CD4-positive, alpha-beta memory T cell (primary cell): ENCODE measurements at regions not wholly inside any gene's neighbourhood (a gene's known extent, or its start where the extent isn't known, plus 50 kb on each side); places are given as distances from the start of the nearest gene placed in this dataset.
A peak's percentile ranks its signal among the peaks of the same experiment; 100 is the strongest.

Experiments used
- CTCF ChIA-PET: fragments of 350-600 bp; sonication (Branson Sonifier 250); formaldehyde crosslinking; loops from one replicate; lab custom pipeline; 2021; ENCODE audit warnings: inconsistent platforms; ENCODE audit not compliant: partially characterized antibody; lab: Charles Lee
- POLR2A ChIA-PET: fragments of 350-600 bp; sonication (Branson Sonifier 250); formaldehyde crosslinking; loops from one replicate; lab custom pipeline; 2021; ENCODE audit not compliant: partially characterized antibody; lab: Charles Lee
- DNase-seq, 5 donors: peaks; one replicate each; pipeline versions ENCODE4 v3.0.0 to v3.0.0-alpha.2; 2020 to 2022; ENCODE audit warnings: mixed read lengths in 1 of 5
- H3K27ac ChIP-seq: one replicate; pipeline ENCODE4 v1.7.0; 2013; ENCODE audit warnings: low read depth, low read length
- H3K27me3 ChIP-seq: 2 replicates; pipeline ENCODE4 v1.7.0; 2013; ENCODE audit warnings: mild to moderate bottlenecking, low read length, moderate library complexity; ENCODE audit not compliant: insufficient read depth
- H3K36me3 ChIP-seq: 2 replicates; pipeline ENCODE4 v1.7.0; 2013; ENCODE audit warnings: mild to moderate bottlenecking, low read length, moderate library complexity; ENCODE audit not compliant: insufficient read depth
- H3K4me1 ChIP-seq: 2 replicates; pipeline ENCODE4 v1.7.0; 2013; ENCODE audit warnings: mild to moderate bottlenecking, low read length, moderate library complexity; ENCODE audit not compliant: insufficient read depth
- H3K4me3 ChIP-seq, 2 donors: one replicate each; pipeline ENCODE4 v1.7.0; 2013; ENCODE audit warnings: low read length in 2 of 2, mild to moderate bottlenecking in 1 of 2
- H3K9me3 ChIP-seq, 2 donors: one replicate each; pipeline ENCODE4 v1.7.0; 2013; ENCODE audit warnings: low read length in 2 of 2, control low read depth in 1 of 2; ENCODE audit not compliant: control insufficient read depth in 1 of 2
- H3K27ac Mint-ChIP-seq, 7 donors: one replicate each; pipeline ENCODE4 v1.8.0; 2020 to 2021; ENCODE audit warnings: mixed read lengths in 7 of 7, mild to moderate bottlenecking in 6 of 7, inconsistent platforms in 3 of 7, moderate library complexity in 3 of 7
- H3K27me3 Mint-ChIP-seq, 2 donors: one replicate each; pipeline ENCODE4 v1.8.0; 2020 to 2021; ENCODE audit warnings: mixed read lengths in 2 of 2
- H3K36me3 Mint-ChIP-seq, 2 donors: one replicate each; pipeline ENCODE4 v1.8.0; 2020 to 2021; ENCODE audit warnings: mixed read lengths in 2 of 2, inconsistent platforms in 1 of 2, mild to moderate bottlenecking in 1 of 2
- H3K4me1 Mint-ChIP-seq, 4 donors: one replicate each; pipeline ENCODE4 v1.8.0; 2020 to 2021; ENCODE audit warnings: mixed read lengths in 4 of 4, mild to moderate bottlenecking in 1 of 4
- H3K4me3 Mint-ChIP-seq, 8 donors: one replicate each; pipeline ENCODE4 v1.8.0; 2020 to 2021; ENCODE audit warnings: mixed read lengths in 8 of 8, mild to moderate bottlenecking in 7 of 8, moderate library complexity in 6 of 8, inconsistent platforms in 3 of 8
- H3K9me3 Mint-ChIP-seq, 8 donors: one replicate each; pipeline ENCODE4 v1.8.0; 2020 to 2021; ENCODE audit warnings: mixed read lengths in 8 of 8, mild to moderate bottlenecking in 5 of 8, inconsistent platforms in 3 of 8, moderate library complexity in 1 of 8
- intact Hi-C: fragments of 100-400 bp; cut with micrococcal nuclease; formaldehyde crosslinking; loops from one replicate; pipeline ENCODE4 v1.15.1; 2023

DNA sequence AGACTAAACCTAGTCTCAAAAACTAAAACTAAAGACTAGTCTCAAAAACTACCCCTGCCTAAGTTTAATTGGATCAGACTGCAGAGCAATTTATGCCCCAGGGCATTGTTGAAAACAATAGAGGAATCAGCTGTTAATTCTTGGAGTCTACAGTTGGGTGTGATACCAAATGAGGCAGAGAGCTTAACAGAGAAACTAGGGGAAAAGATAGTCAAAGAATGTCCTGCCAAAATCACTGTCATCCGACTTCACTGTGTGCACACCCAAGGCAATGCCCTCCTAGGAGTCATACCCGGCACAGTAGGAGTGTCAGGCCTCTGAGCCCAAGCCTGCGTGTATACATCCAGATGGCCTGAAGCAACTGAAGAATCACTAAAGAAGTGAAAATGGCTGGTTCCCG is 90.5 kb upstream of the TOMM7 start:
- H3K27ac ChIP-seq: no peak overlapping the region
- Mint-ChIP-seq H3K4me1 (no peaks in the 10 kb centered on the region), H3K27ac (no peak overlapping the region), H3K4me3 (no peak overlapping the region), H3K36me3 (peaks cover 0 to 13% of the 10 kb centered on the region in 2 donors), H3K27me3 (no peaks in the 10 kb centered on the region), H3K9me3 (peaks cover 0 to 8% (median 2%) of the 10 kb centered on the region in 8 donors)
- no peak overlapping the region for H3K4me3 ChIP-seq
- H3K9me3 ChIP-seq: no peaks in the 10 kb centered on the region
- DNase-seq: no peak
- no peaks in the 10 kb centered on the region for H3K36me3 ChIP-seq
- POLR2A ChIA-PET: no interaction called here
- no peaks in the 10 kb centered on the region for H3K4me1 ChIP-seq
- intact Hi-C loops: no loop called here
- CTCF ChIA-PET: interaction anchor here (1.3 kb wide), 1 partner anchor 142 kb away, joined by 3 read pairs; no protein-coding TSS in a partner anchor
- no peaks in the 10 kb centered on the region for H3K27me3 ChIP-seq

DNA sequence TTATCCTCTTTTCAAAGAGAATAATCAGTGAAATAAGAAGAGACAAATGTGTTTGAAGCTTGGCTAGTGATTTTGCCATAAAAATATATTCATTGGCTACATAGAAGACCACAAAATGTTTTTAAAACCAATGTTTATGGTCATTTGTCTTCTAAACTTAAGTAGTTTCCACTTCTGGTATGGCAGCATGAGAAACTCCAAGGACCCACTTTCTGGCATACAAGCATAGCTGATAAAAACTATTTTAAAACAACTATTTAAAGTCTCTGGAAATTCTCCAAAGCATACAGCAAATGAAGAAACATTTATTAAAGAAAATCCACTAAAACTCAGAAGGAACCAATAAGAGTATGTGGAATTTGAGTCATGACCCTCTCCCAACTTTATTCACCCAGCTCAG is 89.2 kb upstream of the TOMM7 start:
- H3K9me3 ChIP-seq: no peaks in the 10 kb centered on the region
- DNase-seq: no peak
- H3K27me3 Mint-ChIP-seq: no peaks in the 10 kb centered on the region
- no peak overlapping the region for H3K27ac Mint-ChIP-seq
- no peaks in the 10 kb centered on the region for H3K27me3 ChIP-seq
- peaks cover 0 to 8% (median 2%) of the 10 kb centered on the region in 8 donors for H3K9me3 Mint-ChIP-seq
- no peak overlapping the region for H3K4me3 Mint-ChIP-seq
- intact Hi-C loops: no loop called here
- peaks cover 0 to 13% of the 10 kb centered on the region in 2 donors for H3K36me3 Mint-ChIP-seq
- ChIA-PET CTCF (interaction anchor here (1.1 to 1.3 kb wide), 2 partner anchors 130 to 143 kb away, joined by 3 read pairs; no protein-coding TSS in a partner anchor), POLR2A (no interaction called here)
- no peaks in the 10 kb centered on the region for H3K4me1 ChIP-seq
- no peaks in the 10 kb centered on the region for H3K4me1 Mint-ChIP-seq
- no peaks in the 10 kb centered on the region for H3K36me3 ChIP-seq
- H3K4me3 ChIP-seq: no peak overlapping the region
- H3K27ac ChIP-seq: no peak overlapping the region

DNA sequence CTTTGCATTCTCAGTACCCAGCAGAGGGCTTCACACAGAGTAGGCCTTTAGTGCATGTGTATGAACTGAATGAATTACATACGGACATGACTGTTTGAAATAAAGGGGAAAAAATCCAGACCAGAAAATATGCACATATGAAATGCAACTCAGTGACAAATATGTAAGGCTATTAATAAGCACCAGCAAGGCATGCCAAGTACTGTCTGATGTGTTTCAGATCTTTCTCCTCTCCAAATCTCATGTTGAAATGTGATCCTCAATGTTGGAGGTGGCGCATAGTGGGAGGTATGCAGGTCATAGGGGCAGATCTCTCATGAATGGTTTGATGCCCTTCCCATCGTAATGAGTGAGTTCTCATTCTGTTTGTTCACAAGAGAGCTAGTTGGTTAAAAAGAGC is 87.3 kb upstream of the TOMM7 start:
- Histone ChIP-seq H3K4me1 (no peaks in the 10 kb centered on the region), H3K27ac (no peak overlapping the region), H3K27me3 (no peaks in the 10 kb centered on the region), H3K36me3 (no peaks in the 10 kb centered on the region), H3K4me3 (no peak overlapping the region), H3K9me3 (no peaks in the 10 kb centered on the region)
- Mint-ChIP-seq H3K27ac (no peak overlapping the region), H3K9me3 (peaks cover 0 to 8% (median 2%) of the 10 kb centered on the region in 8 donors), H3K4me3 (no peak overlapping the region), H3K4me1 (no peaks in the 10 kb centered on the region), H3K36me3 (peaks cover 0 to 11% of the 10 kb centered on the region in 2 donors), H3K27me3 (no peaks in the 10 kb centered on the region)
- POLR2A ChIA-PET: no interaction called here
- CTCF ChIA-PET: no interaction called here
- no peak for DNase-seq
- intact Hi-C loops: no loop called here

DNA sequence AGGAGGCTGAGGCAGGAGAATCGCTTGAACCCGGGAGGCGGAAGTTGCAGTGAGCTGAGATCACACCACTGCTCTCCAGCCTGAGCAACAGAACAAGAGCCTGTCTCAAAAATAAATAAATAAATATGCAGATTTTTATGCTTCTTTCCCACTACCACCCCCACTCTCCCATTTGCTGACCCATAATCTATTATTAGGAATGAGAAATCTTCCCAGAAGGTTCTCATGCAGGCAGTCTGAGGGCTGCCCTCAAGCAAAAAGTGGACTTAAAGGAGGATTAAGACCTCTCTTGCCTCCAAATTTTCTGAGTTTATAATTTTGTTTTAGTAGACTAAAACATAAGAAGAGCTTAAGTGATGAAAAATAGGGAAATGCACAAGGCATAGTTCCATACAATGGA is 85.2 kb upstream of the TOMM7 start:
- no peak for DNase-seq
- Mint-ChIP-seq H3K27ac (no peak overlapping the region), H3K4me1 (no peaks in the 10 kb centered on the region), H3K36me3 (peaks cover 0 to 3% of the 10 kb centered on the region in 2 donors), H3K27me3 (no peaks in the 10 kb centered on the region), H3K9me3 (peaks cover 0 to 4% (median 0%) of the 10 kb centered on the region in 8 donors), H3K4me3 (no peak overlapping the region)
- Histone ChIP-seq H3K36me3 (no peaks in the 10 kb centered on the region), H3K4me3 (no peak overlapping the region), H3K27me3 (no peaks in the 10 kb centered on the region), H3K4me1 (no peaks in the 10 kb centered on the region), H3K27ac (no peak overlapping the region), H3K9me3 (no peaks in the 10 kb centered on the region)
- intact Hi-C loops: no loop called here
- CTCF ChIA-PET: interaction anchor here (0.8 to 1.0 kb wide), 2 partner anchors 10 to 147 kb away, joined by 3 to 4 read pairs; no protein-coding TSS in a partner anchor
- POLR2A ChIA-PET: no interaction called here

DNA sequence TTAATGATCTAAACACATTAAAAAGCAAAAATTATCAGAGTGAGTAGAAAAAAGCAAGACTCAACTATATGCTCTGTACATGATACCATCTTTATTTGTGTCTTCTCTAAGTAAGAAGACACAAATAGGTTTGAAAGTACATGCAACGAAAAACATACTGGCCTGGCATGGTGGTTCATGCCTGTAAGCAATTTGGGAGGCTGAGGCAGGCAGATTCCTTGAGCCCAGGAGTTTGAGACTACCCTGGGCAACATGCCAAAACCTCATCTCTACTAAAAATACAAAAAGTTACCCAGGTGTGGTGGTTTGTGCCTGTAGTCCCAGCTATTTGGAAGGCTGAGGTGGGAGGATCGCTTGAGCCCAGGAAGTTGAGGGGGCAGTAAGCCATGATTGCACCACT is 78.1 kb upstream of the TOMM7 start:
- H3K9me3 ChIP-seq: no peaks in the 10 kb centered on the region
- no peaks in the 10 kb centered on the region for H3K4me1 ChIP-seq
- peaks cover 7 to 8% of the 10 kb centered on the region in 2 donors for H3K27me3 Mint-ChIP-seq
- POLR2A ChIA-PET: no interaction called here
- no peak overlapping the region for H3K27ac Mint-ChIP-seq
- no peaks in the 10 kb centered on the region for H3K27me3 ChIP-seq
- CTCF ChIA-PET: no interaction called here
- no peak overlapping the region for H3K4me3 ChIP-seq
- H3K9me3 Mint-ChIP-seq: peaks cover 0 to 4% (median 0%) of the 10 kb centered on the region in 8 donors
- intact Hi-C loops: no loop called here
- no peaks in the 10 kb centered on the region for H3K36me3 ChIP-seq
- peaks cover 0 to 1% (median 0%) of the 10 kb centered on the region in 4 donors for H3K4me1 Mint-ChIP-seq
- H3K27ac ChIP-seq: no peak overlapping the region
- H3K4me3 Mint-ChIP-seq: no peak overlapping the region
- peaks cover 0 to 3% of the 10 kb centered on the region in 2 donors for H3K36me3 Mint-ChIP-seq
- DNase-seq: no peak

DNA sequence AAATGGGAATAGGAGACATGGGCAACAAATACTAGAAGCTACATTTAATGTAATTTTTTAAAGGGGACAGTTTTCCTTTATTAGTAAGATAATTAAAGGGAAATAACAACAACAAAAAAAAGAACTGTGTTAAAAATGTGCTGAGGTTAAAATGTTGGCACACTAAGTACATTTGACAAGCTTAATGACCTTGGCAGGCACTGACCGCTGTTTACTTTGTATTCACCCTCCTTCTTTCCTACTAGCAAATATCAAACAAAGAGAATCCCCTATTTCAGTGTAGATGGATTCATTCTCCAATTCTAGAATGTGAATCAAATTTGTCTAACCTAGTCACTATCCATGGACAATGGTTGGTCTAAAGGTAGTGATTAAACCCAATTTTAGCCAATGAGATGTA is 77.5 kb upstream of the TOMM7 start:
- Mint-ChIP-seq H3K27ac (no peak overlapping the region), H3K4me3 (no peak overlapping the region), H3K27me3 (peaks cover 8 to 11% of the 10 kb centered on the region in 2 donors), H3K9me3 (peaks cover 0 to 4% (median 0%) of the 10 kb centered on the region in 8 donors), H3K36me3 (peaks cover 0 to 3% of the 10 kb centered on the region in 2 donors), H3K4me1 (peaks cover 0 to 1% (median 0%) of the 10 kb centered on the region in 4 donors)
- H3K4me1 ChIP-seq: no peaks in the 10 kb centered on the region
- ChIA-PET CTCF (no interaction called here), POLR2A (no interaction called here)
- H3K27me3 ChIP-seq: no peaks in the 10 kb centered on the region
- H3K9me3 ChIP-seq: no peaks in the 10 kb centered on the region
- DNase-seq: no peak
- intact Hi-C loops: no loop called here
- no peak overlapping the region for H3K27ac ChIP-seq
- H3K36me3 ChIP-seq: no peaks in the 10 kb centered on the region
- no peak overlapping the region for H3K4me3 ChIP-seq

DNA sequence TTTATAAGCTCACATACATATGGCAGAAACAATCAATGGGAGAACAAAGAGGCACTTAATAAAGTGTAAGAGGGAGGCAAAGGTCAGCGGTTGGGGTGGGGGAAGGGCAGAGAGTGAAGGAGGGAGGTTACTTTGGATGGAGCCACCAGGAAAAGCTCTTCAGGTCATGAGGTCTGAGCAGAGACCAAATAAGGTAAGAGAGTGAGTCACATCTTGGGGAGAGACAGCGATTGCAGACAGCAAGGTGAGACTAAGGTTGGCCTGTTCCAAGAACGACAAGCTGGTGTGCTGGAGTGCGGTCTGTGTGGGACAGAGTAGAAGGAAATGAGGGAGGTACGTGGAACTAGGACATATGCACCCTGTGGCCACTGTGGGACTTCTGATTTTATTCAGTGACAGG is 74.3 kb upstream of the TOMM7 start:
- no peak overlapping the region for H3K4me3 ChIP-seq
- no peaks in the 10 kb centered on the region for H3K36me3 ChIP-seq
- Mint-ChIP-seq H3K27me3 (peaks cover 10 to 12% of the 10 kb centered on the region in 2 donors), H3K36me3 (no peaks in the 10 kb centered on the region), H3K27ac (peak overlapping the region in 1 of 7 donors; percentile 11), H3K9me3 (no peaks in the 10 kb centered on the region), H3K4me3 (peak overlapping the region in 1 of 8 donors; percentile 8), H3K4me1 (peaks cover 0 to 1% (median 0%) of the 10 kb centered on the region in 4 donors)
- ChIA-PET CTCF (no interaction called here), POLR2A (no interaction called here)
- intact Hi-C loops: no loop called here
- no peak for DNase-seq
- H3K9me3 ChIP-seq: no peaks in the 10 kb centered on the region
- H3K4me1 ChIP-seq: no peaks in the 10 kb centered on the region
- H3K27ac ChIP-seq: no peak overlapping the region
- no peaks in the 10 kb centered on the region for H3K27me3 ChIP-seq

DNA sequence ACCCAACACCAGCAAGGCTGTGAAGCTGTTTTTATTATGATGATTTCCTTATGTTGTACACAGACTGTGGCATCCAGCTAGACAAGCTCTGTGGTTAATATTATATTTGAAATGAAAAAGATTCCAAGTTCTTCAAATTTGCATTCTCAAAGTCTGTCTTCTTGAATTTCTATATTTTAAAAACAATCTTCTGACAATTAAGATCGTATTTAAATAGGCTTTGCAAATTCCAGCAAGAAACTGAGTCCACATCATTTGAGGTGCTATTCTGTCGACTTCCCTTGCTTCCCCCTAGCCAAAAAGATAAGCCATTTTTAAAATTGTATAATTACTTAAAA is 73.1 kb upstream of the TOMM7 start:
- H3K4me3 Mint-ChIP-seq: no peak overlapping the region
- H3K27ac Mint-ChIP-seq: no peak overlapping the region
- Histone ChIP-seq H3K27me3 (no peaks in the 10 kb centered on the region), H3K4me3 (no peak overlapping the region), H3K9me3 (no peaks in the 10 kb centered on the region), H3K36me3 (no peaks in the 10 kb centered on the region), H3K4me1 (no peaks in the 10 kb centered on the region), H3K27ac (no peak overlapping the region)
- intact Hi-C loops: no loop called here
- CTCF ChIA-PET: no interaction called here
- POLR2A ChIA-PET: no interaction called here
- peaks cover 0 to 1% (median 0%) of the 10 kb centered on the region in 4 donors for H3K4me1 Mint-ChIP-seq
- H3K36me3 Mint-ChIP-seq: no peaks in the 10 kb centered on the region
- H3K27me3 Mint-ChIP-seq: peaks cover 8 to 12% of the 10 kb centered on the region in 2 donors
- no peaks in the 10 kb centered on the region for H3K9me3 Mint-ChIP-seq
- DNase-seq: no peak
